H1 (cell line): ENCODE measurements at regions not wholly inside any gene's neighbourhood (a gene's known extent, or its start where the extent isn't known, plus 50 kb on each side); places are given as distances from the start of the nearest gene placed in this dataset.

ENCODE experiments used
- CTCF ChIA-PET: fragments of 300-600 bp; sonication (Branson Sonifier 250); formaldehyde crosslinking; loops from one replicate; lab custom pipeline; 2021; ENCODE audit not compliant: partially characterized antibody; lab: Charles Lee
- POLR2A ChIA-PET: fragments of 300-600 bp; sonication (Branson Sonifier 250); formaldehyde crosslinking; loops from one replicate; lab custom pipeline; 2021; ENCODE audit warnings: inconsistent platforms; ENCODE audit not compliant: partially characterized antibody; lab: Charles Lee
- DNase-seq, 2 experiments: peaks; one replicate each; pipeline versions ENCODE4 v3.0.0 to v3.0.0-alpha.2; 2010 to 2022; ENCODE audit warnings: low spot score in 2 of 2, low read depth in 1 of 2, mixed read lengths in 1 of 2
- FAIRE-seq: peaks from 2 replicates; lab custom pipeline; 2011; peaks lifted over from hg19 to GRCh38; lab: Jason Lieb, UNC
- H2AFZ ChIP-seq: 2 replicates; pipeline ENCODE4 v1.8.1; 2012; ENCODE audit warnings: low read length, inconsistent platforms
- H2AK5ac ChIP-seq: 2 replicates; pipeline ENCODE4 v1.6.1; 2013; ENCODE audit warnings: low read depth, low read length
- H2BK120ac ChIP-seq: replicated peaks from 2 replicates; pipeline ENCODE3; 2013; ENCODE audit warnings: low read depth, low read length, inconsistent platforms
- H2BK12ac ChIP-seq: 2 replicates; pipeline ENCODE4 v1.6.1; 2013; ENCODE audit warnings: low read depth, low read length
- H2BK15ac ChIP-seq: 2 replicates; pipeline ENCODE4 v1.6.1; 2013; ENCODE audit warnings: low read length
- H2BK20ac ChIP-seq: 2 replicates; pipeline ENCODE4 v1.6.1; 2013; ENCODE audit warnings: low read length
- H2BK5ac ChIP-seq: 2 replicates; pipeline ENCODE4 v1.6.1; 2013; ENCODE audit warnings: low read depth, low read length
- H3K14ac ChIP-seq: 2 replicates; pipeline ENCODE4 v1.6.1; 2013; ENCODE audit warnings: inconsistent platforms; ENCODE audit not compliant: insufficient read length
- H3K18ac ChIP-seq: 2 replicates; pipeline ENCODE4 v1.6.1; 2013; ENCODE audit warnings: low read length; ENCODE audit errors: extremely low read depth
- H3K23ac ChIP-seq: 2 replicates; pipeline ENCODE4 v1.6.1; 2013; ENCODE audit warnings: inconsistent platforms; ENCODE audit not compliant: insufficient read length
- H3K23me2 ChIP-seq: 2 replicates; pipeline ENCODE4 v1.6.1; 2013; ENCODE audit warnings: low read depth, low read length
- H3K27ac ChIP-seq: 2 replicates; pipeline ENCODE4 v1.6.1; 2011; ENCODE audit warnings: low read depth, low read length, inconsistent platforms
- H3K27me3 ChIP-seq, 4 experiments: replicated peaks in 1 of 4; 1 replicate in 1 of 4; 2 replicates in 3 of 4; pipeline versions ENCODE4 v1.6.1 to v1.8.1; 2011 to 2013; ENCODE audit warnings: low read length in 3 of 4, mild to moderate bottlenecking in 3 of 4, inconsistent platforms in 2 of 4, mixed read lengths in 2 of 4, moderate library complexity in 1 of 4; ENCODE audit not compliant: control insufficient read depth in 3 of 4, insufficient read depth in 3 of 4; ENCODE audit errors: extremely low read depth in 1 of 4
- H3K36me3 ChIP-seq, 4 experiments: 2 replicates each; pipeline versions ENCODE4 v1.6.1 to v1.8.1; 2011 to 2013; ENCODE audit warnings: mild to moderate bottlenecking in 4 of 4, low read length in 3 of 4, moderate library complexity in 2 of 4, control low read depth in 1 of 4, inconsistent platforms in 1 of 4; ENCODE audit not compliant: insufficient read depth in 4 of 4, control insufficient read depth in 2 of 4
- H3K4ac ChIP-seq: replicated peaks from 2 replicates; pipeline ENCODE3; 2013; ENCODE audit warnings: low read length, low read depth, mixed read lengths, inconsistent platforms; ENCODE audit not compliant: insufficient read length
- H3K4me1 ChIP-seq, 4 experiments: replicated peaks in 1 of 4; 1 replicate in 1 of 4; 2 replicates in 3 of 4; pipeline versions ENCODE4 v1.6.1 to v1.8.1; 2011 to 2013; ENCODE audit warnings: low read length in 3 of 4, inconsistent platforms in 2 of 4, mixed read lengths in 1 of 4; ENCODE audit not compliant: insufficient read depth in 4 of 4, control insufficient read depth in 3 of 4
- H3K4me2 ChIP-seq, 2 experiments: 2 replicates each; pipeline versions ENCODE4 v1.6.1 to v1.8.1; 2011 to 2013; ENCODE audit warnings: low read depth in 2 of 2, low read length in 2 of 2, control low read depth in 1 of 2, inconsistent platforms in 1 of 2, mild to moderate bottlenecking in 1 of 2; ENCODE audit not compliant: insufficient read depth in 1 of 2
- H3K4me3 ChIP-seq, 4 experiments: fragments of 200-600, 300-600 bp in 1 of 4; sonication (generic), shearing (Covaris generic), sonication (Bioruptor Twin) in 1 of 4; 2 replicates each; pipeline versions ENCODE4 v1.5.1 to v1.8.1; 2011 to 2016; ENCODE audit warnings: low read length in 4 of 4, low read depth in 3 of 4, control low read depth in 2 of 4, inconsistent platforms in 2 of 4, mild to moderate bottlenecking in 2 of 4, mixed read lengths in 1 of 4, moderate library complexity in 1 of 4; ENCODE audit not compliant: insufficient read depth in 2 of 4; ENCODE audit errors: extremely low read depth in 1 of 4
- H3K56ac ChIP-seq: replicated peaks from 2 replicates; pipeline ENCODE3; 2013; ENCODE audit warnings: low read depth, mild to moderate bottlenecking, mixed read lengths, low read length, inconsistent platforms; ENCODE audit not compliant: insufficient read length
- H3K79me1 ChIP-seq: 2 replicates; pipeline ENCODE4 v1.6.1; 2013; ENCODE audit warnings: low read depth, low read length, control low read depth
- H3K79me2 ChIP-seq, 2 experiments: 2 replicates each; pipeline versions ENCODE4 v1.6.1 to v1.8.1; 2012 to 2013; ENCODE audit warnings: low read length in 2 of 2, mild to moderate bottlenecking in 2 of 2, inconsistent platforms in 1 of 2; ENCODE audit not compliant: insufficient read depth in 2 of 2, control insufficient read depth in 1 of 2
- H3K9ac ChIP-seq, 4 experiments: replicated peaks in 1 of 4; 1 replicate in 1 of 4; 2 replicates in 3 of 4; pipeline versions ENCODE4 v1.6.1 to v1.8.1; 2011 to 2013; ENCODE audit warnings: low read depth in 3 of 4, low read length in 3 of 4, control low read depth in 2 of 4, mild to moderate bottlenecking in 2 of 4, moderate library complexity in 2 of 4, inconsistent platforms in 1 of 4; ENCODE audit errors: extremely low read depth in 1 of 4
- H3K9me3 ChIP-seq, 2 experiments: 2 replicates each; pipeline versions ENCODE4 v1.6.1 to v1.8.1; 2012 to 2013; ENCODE audit warnings: mild to moderate bottlenecking in 2 of 2, moderate library complexity in 2 of 2, control low read depth in 1 of 2, inconsistent platforms in 1 of 2, low read depth in 1 of 2, low read length in 1 of 2, mixed read lengths in 1 of 2; ENCODE audit not compliant: insufficient read depth in 2 of 2
- H4K20me1 ChIP-seq, 2 experiments: replicated peaks in 1 of 2; 2 replicates each; pipeline versions ENCODE3 to v1.8.1; 2011 to 2013; ENCODE audit warnings: inconsistent platforms in 2 of 2, low read length in 2 of 2, mild to moderate bottlenecking in 1 of 2; ENCODE audit not compliant: insufficient read depth in 2 of 2, control insufficient read depth in 1 of 2
- H4K5ac ChIP-seq: 2 replicates; pipeline ENCODE4 v1.6.1; 2013; ENCODE audit warnings: low read length, low read depth, mixed read lengths, inconsistent platforms; ENCODE audit not compliant: insufficient read length
- H4K8ac ChIP-seq: 2 replicates; pipeline ENCODE4 v1.8.0; 2013; ENCODE audit warnings: mild to moderate bottlenecking, moderate library complexity, low read length, inconsistent platforms; ENCODE audit not compliant: insufficient read depth; ENCODE audit errors: extremely low read depth
- H4K91ac ChIP-seq: replicated peaks from 2 replicates; pipeline ENCODE3; 2013; ENCODE audit warnings: low read length, mixed read lengths, inconsistent platforms; ENCODE audit not compliant: insufficient read length
- ASH2L ChIP-seq: fragments of 200-600, 300-600 bp; sonication (generic); IDR thresholded peaks from one replicate; pipeline ENCODE4 v1.7.1; 2017; ENCODE audit warnings: low read length
- JUND ChIP-seq: IDR thresholded peaks from 2 replicates; pipeline ENCODE4 v1.6.1; 2011; ENCODE audit warnings: mild to moderate bottlenecking, improper control_type of control experiment, low read length
- KDM1A ChIP-seq: fragments of 200-600, 300-600 bp; sonication (generic); IDR thresholded peaks from 2 replicates; pipeline ENCODE4 v1.7.1; 2016; ENCODE audit warnings: mild to moderate bottlenecking, low read length, borderline replicate concordance
- RAD21 ChIP-seq, 2 experiments: IDR thresholded peaks in 1 of 2; conservative IDR thresholded peaks in 1 of 2; 2 replicates each; pipeline ENCODE4 v1.6.1; 2011; ENCODE audit warnings: low read depth in 2 of 2, low read length in 2 of 2, improper control_type of control experiment in 1 of 2, inconsistent platforms in 1 of 2, mild to moderate bottlenecking in 1 of 2, moderate library complexity in 1 of 2
- RBBP5 ChIP-seq: IDR thresholded peaks from 2 replicates; pipeline ENCODE4 v1.7.1; 2012; ENCODE audit warnings: low read depth, mild to moderate bottlenecking, inconsistent platforms, low read length, moderate library complexity, borderline replicate concordance
- TCF12 ChIP-seq: IDR thresholded peaks from 2 replicates; pipeline ENCODE4 v1.6.1; 2011; ENCODE audit warnings: low read depth, mild to moderate bottlenecking, low read length
- WGBS, 2 experiments: shearing (Covaris generic) in 1 of 2; methylation state at CpG; one replicate each; pipeline versions ENCODE4 v1.1.6 to v1.1.7; 2013 to 2015; ENCODE audit warnings: low lambda C conversion rate in 2 of 2, mixed read lengths in 2 of 2, inconsistent platforms in 1 of 2, low coverage in 1 of 2, missing lambda C conversion rate in 1 of 2; ENCODE audit not compliant: insufficient replicate concordance in 2 of 2, insufficient coverage in 1 of 2, insufficient read length in 1 of 2; ENCODE audit errors: extremely low coverage in 1 of 2, missing lambda C conversion rate in 1 of 2; 5-methylcytosine and 5-hydroxymethylcytosine counted together

DNA sequence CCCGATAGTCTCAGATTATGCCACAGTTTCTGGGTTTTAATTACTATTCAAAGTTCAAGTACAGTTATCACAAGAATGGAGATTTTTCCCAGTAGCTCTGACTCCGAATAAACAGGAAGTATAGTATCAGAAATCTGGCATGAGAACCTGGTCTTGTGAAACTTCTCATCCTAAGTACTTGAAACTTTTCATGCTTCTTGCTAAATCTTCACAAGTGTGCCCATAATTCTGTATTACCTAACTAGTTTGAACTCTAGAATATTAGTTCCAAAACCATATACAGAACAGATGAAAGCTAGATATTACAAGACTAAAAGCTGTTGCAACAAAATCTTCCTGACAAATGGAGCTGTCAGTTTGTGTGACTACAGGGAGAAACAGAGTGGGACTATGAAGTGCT is 70.5 kb upstream of the CSNK1A1L start:
- no peak for DNase-seq
- 92% methylated on average over 2 of the region's 2 CpGs; no CpG with 5 or more reads in 1 of the 2 experiments for WGBS, 2 experiments

More for the DNA sequence above, 70.5 kb upstream of the CSNK1A1L start:
- H3K4me3 ChIP-seq = no peak overlapping the region
- CTCF ChIA-PET = no interaction called here
- no peak overlapping the region for H3K18ac ChIP-seq
- no peak overlapping the region for H3K4me2 ChIP-seq
- no peak overlapping the region for H4K5ac ChIP-seq
- POLR2A ChIA-PET = no interaction called here
- no peak overlapping the region for H3K27ac ChIP-seq
- no peak overlapping the region for H3K4ac ChIP-seq
- peaks cover 0 to 3% (median 0%) of the 10 kb centered on the region in 4 experiments; a peak in 3 of 7 replicates for H3K4me1 ChIP-seq
- H2BK12ac ChIP-seq = no peak overlapping the region
- no peak overlapping the region for H2BK15ac ChIP-seq
- H4K8ac ChIP-seq = no peak overlapping the region
- H3K23ac ChIP-seq = no peak overlapping the region
- H2AFZ ChIP-seq = no peak overlapping the region
- H3K27me3 ChIP-seq = no peaks in the 10 kb centered on the region
- FAIRE-seq = no peak
- H3K79me2 ChIP-seq = no peaks in the 10 kb centered on the region
- H4K20me1 ChIP-seq = no peaks in the 10 kb centered on the region
- no peak overlapping the region for H2BK5ac ChIP-seq
- no peak overlapping the region for H2BK20ac ChIP-seq
- TF ChIP-seq TCF12 (no peak), RBBP5 (no peak), JUND (no peak), KDM1A (no peak), RAD21 (IDR thresholded peaks at IDR 0.05 in 1 of 2, conservative IDR thresholded peaks at IDR 0.05 in 1 of 2; ENCODE audit: low read depth in 2 of 2, low read length in 2 of 2) (no peak), ASH2L (no peak)
- no peaks in the 10 kb centered on the region; the same call in 1 of the 2 replicates for H3K23me2 ChIP-seq
- no peak overlapping the region for H3K14ac ChIP-seq
- no peaks in the 10 kb centered on the region for H3K9me3 ChIP-seq
- H3K79me1 ChIP-seq = no peaks in the 10 kb centered on the region
- no peaks in the 10 kb centered on the region for H3K36me3 ChIP-seq
- no peak overlapping the region for H3K9ac ChIP-seq
- no peak overlapping the region for H4K91ac ChIP-seq
- H2BK120ac ChIP-seq = no peak overlapping the region
- no peak overlapping the region for H2AK5ac ChIP-seq
- no peak overlapping the region for H3K56ac ChIP-seq
